Keratinocyte (primary cell): ENCODE measurements at regions not wholly inside any gene's neighbourhood (a gene's known extent, or its start where the extent isn't known, plus 50 kb on each side); places are given as distances from the start of the nearest gene placed in this dataset.
"Not testable (repeated sequence)": the region's sequence is repeated elsewhere in the genome, so short reads cannot be mapped to it uniquely, and the experiment has no call there.

Experiments
- DNase-seq: peaks from one replicate; pipeline ENCODE4 v3.0.0-alpha.2; 2011; ENCODE audit warnings: low read depth, missing footprints, low spot score
- FAIRE-seq: peaks from 2 replicates; lab custom pipeline; 2011; peaks lifted over from hg19 to GRCh38; lab: Jason Lieb, UNC
- H2AFZ ChIP-seq: 2 replicates; pipeline ENCODE4 v1.6.0; 2012; ENCODE audit warnings: low read length, control low read depth, inconsistent platforms; ENCODE audit not compliant: control insufficient read depth
- H3K27ac ChIP-seq: 2 replicates; pipeline ENCODE4 v1.5.1; 2011; ENCODE audit warnings: low read length; ENCODE audit not compliant: control insufficient read depth, insufficient read depth
- H3K27me3 ChIP-seq: 3 replicates; pipeline ENCODE4 v1.6.0; 2011; ENCODE audit warnings: low read length; ENCODE audit not compliant: control insufficient read depth, insufficient read depth; ENCODE audit errors: extremely low read depth
- H3K36me3 ChIP-seq, 2 experiments: 2 replicates in 1 of 2; 3 replicates in 1 of 2; pipeline ENCODE4 v1.5.1; 2011; ENCODE audit warnings: low read length in 2 of 2, mild to moderate bottlenecking in 1 of 2; ENCODE audit not compliant: control insufficient read depth in 2 of 2, insufficient read depth in 2 of 2; ENCODE audit errors: extremely low read depth in 1 of 2
- H3K4me1 ChIP-seq: 3 replicates; pipeline ENCODE4 v1.5.1; 2011; ENCODE audit warnings: low read length; ENCODE audit not compliant: control insufficient read depth, insufficient read depth; ENCODE audit errors: extremely low read depth
- H3K4me2 ChIP-seq: 3 replicates; pipeline ENCODE4 v1.6.0; 2011; ENCODE audit warnings: low read depth, low read length; ENCODE audit not compliant: control insufficient read depth, insufficient read depth; ENCODE audit errors: extremely low read depth
- H3K4me3 ChIP-seq, 3 experiments: fragments of 200-600 bp in 1 of 3; sonication (generic) in 1 of 3; 2 replicates in 2 of 3; 3 replicates in 1 of 3; pipeline ENCODE4 v1.5.1; 2011 to 2016; ENCODE audit warnings: low read length in 3 of 3, mild to moderate bottlenecking in 3 of 3, control low read depth in 2 of 3, inconsistent platforms in 1 of 3, low read depth in 1 of 3, mixed read lengths in 1 of 3, mixed run types in 1 of 3, moderate library complexity in 1 of 3; ENCODE audit not compliant: control insufficient read depth in 2 of 3, insufficient read depth in 2 of 3; ENCODE audit errors: extremely low read depth in 1 of 3
- H3K79me2 ChIP-seq: 2 replicates; pipeline ENCODE4 v1.6.0; 2012; ENCODE audit warnings: low read length; ENCODE audit not compliant: control insufficient read depth, insufficient read depth
- H3K9ac ChIP-seq: 3 replicates; pipeline ENCODE4 v1.6.0; 2011; ENCODE audit warnings: low read length; ENCODE audit not compliant: control insufficient read depth, insufficient read depth; ENCODE audit errors: extremely low read depth
- H3K9me1 ChIP-seq: 3 replicates; pipeline ENCODE4 v1.6.0; 2011; ENCODE audit warnings: low read length; ENCODE audit not compliant: control insufficient read depth, insufficient read depth; ENCODE audit errors: extremely low read depth
- H3K9me3 ChIP-seq: 2 replicates; pipeline ENCODE4 v1.5.1; 2012; ENCODE audit warnings: low read depth, low read length; ENCODE audit not compliant: control insufficient read depth
- H4K20me1 ChIP-seq: 3 replicates; pipeline ENCODE4 v1.6.0; 2011; ENCODE audit warnings: low read length; ENCODE audit not compliant: control insufficient read depth, insufficient read depth; ENCODE audit errors: extremely low read depth
- EZH2 ChIP-seq: IDR thresholded peaks from one replicate; pipeline ENCODE4 v1.6.1; 2012; ENCODE audit warnings: inconsistent platforms, mild to moderate bottlenecking, low read length, moderate library complexity
- dilution Hi-C: fragments of 300-500 bp; cut with MboI; formaldehyde crosslinking; loops from one replicate; pipeline ENCODE4 v1.7.0; 2020; ENCODE audit warnings: low sequenced_read_pairs; ENCODE audit not compliant: extremely low pct_ligation_motif_present
- TF ChIP-seq, protein P1 (sequence below), 3 experiments: IDR thresholded peaks in 1 of 3; conservative IDR thresholded peaks in 1 of 3; optimal IDR thresholded peaks in 1 of 3; 2 replicates in 2 of 3; 3 replicates in 1 of 3; pipeline versions ENCODE3 to v1.5.1; 2011; ENCODE audit warnings: low read length in 3 of 3, mild to moderate bottlenecking in 3 of 3, moderate library complexity in 2 of 3, control low read depth in 1 of 3, inconsistent platforms in 1 of 3; ENCODE audit not compliant: insufficient read depth in 2 of 3; ENCODE audit errors: extremely low read depth in 1 of 3

DNA sequence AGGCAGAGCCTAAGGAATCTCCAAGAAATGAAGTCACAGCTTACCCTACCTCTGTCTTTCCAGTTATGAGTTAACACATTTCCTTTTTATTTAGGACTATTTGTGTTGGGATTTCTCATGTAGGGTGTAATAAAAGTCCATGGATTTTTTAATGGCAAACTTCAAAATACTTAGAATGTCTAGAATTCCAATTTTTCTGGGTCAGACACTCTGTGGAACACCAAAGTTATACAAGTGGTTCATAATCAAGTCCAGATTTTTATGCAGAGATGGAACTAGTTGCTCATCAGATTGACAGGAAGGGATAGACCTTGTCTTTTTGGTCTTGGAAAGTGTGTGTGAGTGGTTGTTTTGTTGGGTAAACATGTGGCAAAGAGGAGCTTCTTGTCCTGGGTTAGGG, 69.8 kb upstream of the ADRA1D start:
- DNase-seq (no peak), FAIRE-seq (no peak)
- dilution Hi-C loops: no loop called here
- no peak overlapping the region for H2AFZ ChIP-seq
- no peaks in the 10 kb centered on the region for H3K9me3 ChIP-seq
- TF ChIP-seq, protein P1, sequence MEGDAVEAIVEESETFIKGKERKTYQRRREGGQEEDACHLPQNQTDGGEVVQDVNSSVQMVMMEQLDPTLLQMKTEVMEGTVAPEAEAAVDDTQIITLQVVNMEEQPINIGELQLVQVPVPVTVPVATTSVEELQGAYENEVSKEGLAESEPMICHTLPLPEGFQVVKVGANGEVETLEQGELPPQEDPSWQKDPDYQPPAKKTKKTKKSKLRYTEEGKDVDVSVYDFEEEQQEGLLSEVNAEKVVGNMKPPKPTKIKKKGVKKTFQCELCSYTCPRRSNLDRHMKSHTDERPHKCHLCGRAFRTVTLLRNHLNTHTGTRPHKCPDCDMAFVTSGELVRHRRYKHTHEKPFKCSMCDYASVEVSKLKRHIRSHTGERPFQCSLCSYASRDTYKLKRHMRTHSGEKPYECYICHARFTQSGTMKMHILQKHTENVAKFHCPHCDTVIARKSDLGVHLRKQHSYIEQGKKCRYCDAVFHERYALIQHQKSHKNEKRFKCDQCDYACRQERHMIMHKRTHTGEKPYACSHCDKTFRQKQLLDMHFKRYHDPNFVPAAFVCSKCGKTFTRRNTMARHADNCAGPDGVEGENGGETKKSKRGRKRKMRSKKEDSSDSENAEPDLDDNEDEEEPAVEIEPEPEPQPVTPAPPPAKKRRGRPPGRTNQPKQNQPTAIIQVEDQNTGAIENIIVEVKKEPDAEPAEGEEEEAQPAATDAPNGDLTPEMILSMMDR (optimal IDR thresholded peaks at IDR 0.05 in 1 of 3, IDR thresholded peaks at IDR 0.05 in 1 of 3, conservative IDR thresholded peaks at IDR 0.05 in 1 of 3; ENCODE audit: extremely low read depth in 1 of 3, insufficient read depth in 2 of 3, low read length in 3 of 3): no peak
- no peak for TF ChIP-seq EZH2
- H3K79me2 ChIP-seq: no peaks in the 10 kb centered on the region
- no peaks in the 10 kb centered on the region for H3K36me3 ChIP-seq
- H3K27ac ChIP-seq: no peak overlapping the region
- no peak overlapping the region for H3K4me2 ChIP-seq
- H3K9ac ChIP-seq: no peak overlapping the region
- no peaks in the 10 kb centered on the region for H3K9me1 ChIP-seq
- no peaks in the 10 kb centered on the region for H4K20me1 ChIP-seq
- H3K4me1 ChIP-seq: no peaks in the 10 kb centered on the region
- H3K27me3 ChIP-seq: peaks cover 15% of the 10 kb centered on the region
- H3K4me3 ChIP-seq: no peak overlapping the region

DNA sequence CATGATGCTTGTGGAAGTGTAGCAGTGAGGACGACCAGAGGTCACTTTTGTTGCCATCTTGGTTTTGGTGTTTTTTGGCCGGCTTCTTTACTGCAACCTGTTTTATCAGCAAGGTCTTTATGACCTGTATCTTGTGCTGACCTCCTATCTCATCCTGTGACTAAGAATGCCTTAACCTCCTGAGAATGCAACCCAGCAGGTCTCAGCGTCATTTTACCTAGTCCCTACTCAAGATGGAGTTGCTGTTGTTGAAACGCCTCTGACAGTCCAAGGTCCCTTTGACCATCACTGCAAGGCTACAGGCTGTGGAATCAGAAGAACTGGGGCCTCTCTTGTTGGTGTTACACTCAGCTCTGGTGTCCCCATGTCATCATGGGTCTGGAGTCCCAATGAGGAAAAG, 61.5 kb upstream of the ADRA1D start:
- H3K4me3 ChIP-seq, H3K36me3 ChIP-seq, H3K4me2 ChIP-seq, H3K9me1 ChIP-seq, DNase-seq, dilution Hi-C loops, H3K79me2 ChIP-seq, H2AFZ ChIP-seq, FAIRE-seq, H3K9ac ChIP-seq, H4K20me1 ChIP-seq, H3K9me3 ChIP-seq, H3K27ac ChIP-seq, H3K4me1 ChIP-seq, H3K27me3 ChIP-seq: not testable (repeated sequence)

DNA sequence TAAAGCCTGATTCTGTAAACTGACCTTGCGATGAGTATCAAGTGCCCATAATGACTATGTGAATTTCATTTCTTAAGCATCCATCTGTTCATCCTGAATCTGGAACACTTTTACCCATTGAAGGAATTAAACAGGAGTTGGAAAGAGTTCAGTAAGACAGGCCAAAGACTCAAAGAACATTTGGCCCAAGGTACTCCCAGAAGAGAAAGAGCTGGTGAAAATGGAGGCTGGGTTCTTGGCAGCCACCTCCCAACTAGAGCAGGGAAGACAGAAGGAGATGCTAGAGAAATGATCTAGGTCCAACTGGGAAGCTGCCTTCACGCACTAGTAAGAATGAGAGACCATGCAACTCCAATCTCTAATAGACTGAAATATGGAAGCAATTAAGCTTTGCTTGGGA, 57.1 kb upstream of the ADRA1D start:
- Histone ChIP-seq H2AFZ (no peak overlapping the region), H3K4me1 (peaks cover 4% of the 10 kb centered on the region), H3K9ac (no peak overlapping the region), H3K79me2 (no peaks in the 10 kb centered on the region), H3K36me3 (no peaks in the 10 kb centered on the region), H4K20me1 (no peaks in the 10 kb centered on the region), H3K4me2 (no peak overlapping the region), H3K27ac (no peak overlapping the region), H3K4me3 (no peak overlapping the region), H3K9me3 (no peaks in the 10 kb centered on the region), H3K9me1 (no peaks in the 10 kb centered on the region), H3K27me3 (peaks cover 20% of the 10 kb centered on the region)
- DNase-seq (no peak), FAIRE-seq (no peak)
- dilution Hi-C loops: no loop called here
- no peak for TF ChIP-seq EZH2
- TF ChIP-seq, protein P1 (optimal IDR thresholded peaks at IDR 0.05 in 1 of 3, IDR thresholded peaks at IDR 0.05 in 1 of 3, conservative IDR thresholded peaks at IDR 0.05 in 1 of 3; ENCODE audit: extremely low read depth in 1 of 3, insufficient read depth in 2 of 3, low read length in 3 of 3): no peak
